ENCODE measurements at regions not wholly inside any gene's neighbourhood (a gene's known extent, or its start where the extent isn't known, plus 50 kb on each side); places are given as distances from the start of the nearest gene placed in this dataset.

DNA sequence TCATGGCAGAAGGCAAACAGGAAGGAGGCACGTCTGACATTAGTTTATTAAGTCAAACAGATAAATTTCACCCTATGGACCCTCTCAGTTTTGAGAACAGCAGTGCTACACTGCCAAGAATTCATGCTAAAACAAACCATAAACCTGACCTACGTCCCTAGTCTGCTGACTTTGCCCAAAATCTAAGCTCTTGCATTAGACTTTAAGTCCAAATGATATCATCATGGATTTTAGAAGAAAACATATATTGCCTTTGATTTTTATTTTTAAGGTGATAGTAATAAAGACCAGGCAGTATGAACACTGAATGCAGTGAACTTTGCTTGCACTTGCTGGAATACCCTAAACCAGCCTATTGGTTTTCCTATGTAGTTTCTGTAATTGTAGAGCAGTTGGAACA lies 79.6 kb upstream of the GADL1 start:
- TF ChIP-seq POLR2A (IDR thresholded peaks at IDR 0.05) (no peak), EP300 (IDR thresholded peaks at IDR 0.05) (no peak)
- TF ChIP-seq, protein P1, sequence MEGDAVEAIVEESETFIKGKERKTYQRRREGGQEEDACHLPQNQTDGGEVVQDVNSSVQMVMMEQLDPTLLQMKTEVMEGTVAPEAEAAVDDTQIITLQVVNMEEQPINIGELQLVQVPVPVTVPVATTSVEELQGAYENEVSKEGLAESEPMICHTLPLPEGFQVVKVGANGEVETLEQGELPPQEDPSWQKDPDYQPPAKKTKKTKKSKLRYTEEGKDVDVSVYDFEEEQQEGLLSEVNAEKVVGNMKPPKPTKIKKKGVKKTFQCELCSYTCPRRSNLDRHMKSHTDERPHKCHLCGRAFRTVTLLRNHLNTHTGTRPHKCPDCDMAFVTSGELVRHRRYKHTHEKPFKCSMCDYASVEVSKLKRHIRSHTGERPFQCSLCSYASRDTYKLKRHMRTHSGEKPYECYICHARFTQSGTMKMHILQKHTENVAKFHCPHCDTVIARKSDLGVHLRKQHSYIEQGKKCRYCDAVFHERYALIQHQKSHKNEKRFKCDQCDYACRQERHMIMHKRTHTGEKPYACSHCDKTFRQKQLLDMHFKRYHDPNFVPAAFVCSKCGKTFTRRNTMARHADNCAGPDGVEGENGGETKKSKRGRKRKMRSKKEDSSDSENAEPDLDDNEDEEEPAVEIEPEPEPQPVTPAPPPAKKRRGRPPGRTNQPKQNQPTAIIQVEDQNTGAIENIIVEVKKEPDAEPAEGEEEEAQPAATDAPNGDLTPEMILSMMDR (IDR thresholded peaks at IDR 0.05): no peak
